DOHH2 (cell line): ENCODE measurements at regions not wholly inside any gene's neighbourhood (a gene's known extent, or its start where the extent isn't known, plus 50 kb on each side); places are given as distances from the start of the nearest gene placed in this dataset.
"Not testable (repeated sequence)": the region's sequence is repeated elsewhere in the genome, so short reads cannot be mapped to it uniquely, and the experiment has no call there.

Source experiments
- EZH2phosphoT487 ChIP-seq: fragments of 200-600 bp; sonication (generic); IDR thresholded peaks from 2 replicates; pipeline ENCODE4 v1.6.1; 2017; ENCODE audit warnings: borderline replicate concordance, mild to moderate bottlenecking, antibody characterized with exemption, low read length, moderate library complexity, mixed read lengths
- TF ChIP-seq, protein P1 (sequence below): fragments of 200-600 bp; sonication (generic); IDR thresholded peaks from one replicate; pipeline ENCODE4 v1.5.1; 2014; ENCODE audit warnings: antibody characterized with exemption, mild to moderate bottlenecking, low read depth, low read length; ENCODE audit not compliant: poor library complexity, severe bottlenecking

DNA sequence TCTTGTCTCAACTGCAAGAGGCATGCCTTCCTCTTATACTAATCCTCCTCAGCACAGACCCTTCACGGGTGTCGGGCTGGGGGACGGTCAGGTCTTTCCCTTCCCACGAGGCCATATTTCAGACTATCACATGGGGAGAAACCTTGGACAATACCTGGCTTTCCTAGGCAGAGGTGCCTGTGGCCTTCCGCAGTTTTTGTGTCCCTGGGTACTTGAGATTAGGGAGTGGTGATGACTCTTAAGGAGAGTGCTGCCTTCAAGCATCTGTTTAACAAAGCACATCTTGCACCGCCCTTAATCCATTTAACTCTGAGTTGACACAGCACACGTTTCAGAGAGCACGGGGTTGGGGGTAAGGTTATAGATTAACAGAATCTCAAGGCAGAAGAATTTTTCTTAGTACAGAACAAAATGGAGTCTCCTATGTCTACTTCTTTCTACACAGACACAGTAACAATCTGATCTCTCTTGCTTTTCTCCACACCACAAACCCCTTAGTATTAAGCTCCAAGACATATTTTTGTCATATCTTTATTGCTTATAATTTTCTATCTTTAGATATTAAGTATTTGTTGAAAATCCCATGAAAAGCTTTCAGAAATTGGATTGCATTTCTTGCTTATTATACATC is 72.8 kb upstream of the LPCAT1 start:
- TF ChIP-seq, protein P1, sequence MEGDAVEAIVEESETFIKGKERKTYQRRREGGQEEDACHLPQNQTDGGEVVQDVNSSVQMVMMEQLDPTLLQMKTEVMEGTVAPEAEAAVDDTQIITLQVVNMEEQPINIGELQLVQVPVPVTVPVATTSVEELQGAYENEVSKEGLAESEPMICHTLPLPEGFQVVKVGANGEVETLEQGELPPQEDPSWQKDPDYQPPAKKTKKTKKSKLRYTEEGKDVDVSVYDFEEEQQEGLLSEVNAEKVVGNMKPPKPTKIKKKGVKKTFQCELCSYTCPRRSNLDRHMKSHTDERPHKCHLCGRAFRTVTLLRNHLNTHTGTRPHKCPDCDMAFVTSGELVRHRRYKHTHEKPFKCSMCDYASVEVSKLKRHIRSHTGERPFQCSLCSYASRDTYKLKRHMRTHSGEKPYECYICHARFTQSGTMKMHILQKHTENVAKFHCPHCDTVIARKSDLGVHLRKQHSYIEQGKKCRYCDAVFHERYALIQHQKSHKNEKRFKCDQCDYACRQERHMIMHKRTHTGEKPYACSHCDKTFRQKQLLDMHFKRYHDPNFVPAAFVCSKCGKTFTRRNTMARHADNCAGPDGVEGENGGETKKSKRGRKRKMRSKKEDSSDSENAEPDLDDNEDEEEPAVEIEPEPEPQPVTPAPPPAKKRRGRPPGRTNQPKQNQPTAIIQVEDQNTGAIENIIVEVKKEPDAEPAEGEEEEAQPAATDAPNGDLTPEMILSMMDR: not testable (repeated sequence)
- not testable (repeated sequence) for TF ChIP-seq EZH2phosphoT487
